NT2/D1 (cell line): ENCODE measurements at regions not wholly inside any gene's neighbourhood (a gene's known extent, or its start where the extent isn't known, plus 50 kb on each side); places are given as distances from the start of the nearest gene placed in this dataset.

Source experiments
- SUZ12 ChIP-seq: IDR thresholded peaks from 2 replicates; pipeline ENCODE4 v1.6.1; 2011; ENCODE audit not compliant: insufficient read length, insufficient read depth; ENCODE audit errors: extremely low read depth
- YY1 ChIP-seq: IDR thresholded peaks from 2 replicates; pipeline ENCODE4 v1.6.1; 2011; ENCODE audit not compliant: insufficient read length, insufficient read depth
- ZNF274 ChIP-seq: IDR thresholded peaks from 2 replicates; pipeline ENCODE4 v1.6.1; 2011; ENCODE audit warnings: mild to moderate bottlenecking, low read depth, low read length

DNA sequence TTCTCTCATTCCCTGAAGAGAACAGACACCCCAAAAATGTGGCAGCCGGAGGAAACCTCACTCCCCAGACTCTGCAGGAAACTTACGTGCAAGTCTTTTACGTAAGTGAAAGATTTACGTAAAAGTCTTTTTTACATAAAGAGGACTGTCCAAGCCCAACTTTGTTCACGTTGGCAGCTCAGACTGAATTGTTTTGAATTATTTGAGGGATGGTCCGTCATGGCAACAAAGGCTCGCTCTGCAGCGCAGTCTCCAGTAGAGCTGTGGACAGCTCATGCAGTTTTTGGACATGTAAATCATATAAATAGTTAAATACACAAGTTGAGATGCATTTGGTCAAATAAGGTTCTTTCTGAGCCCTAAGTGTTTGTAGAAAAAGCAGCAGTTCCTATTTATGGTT, 394.8 kb downstream of the QKI start:
- TF ChIP-seq ZNF274: no peak
- no peak for TF ChIP-seq YY1
- no peak for TF ChIP-seq SUZ12
